OCI-LY1 (cell line): ENCODE measurements at regions not wholly inside any gene's neighbourhood (a gene's known extent, or its start where the extent isn't known, plus 50 kb on each side); places are given as distances from the start of the nearest gene placed in this dataset.

Experiments
- H2AFZ ChIP-seq: fragments of 200-600 bp; sonication (generic), shearing (Covaris generic); 2 replicates; pipeline ENCODE4 v1.6.0; 2014; ENCODE audit warnings: antibody characterized with exemption, mild to moderate bottlenecking, low read length
- H3F3A ChIP-seq: fragments of 200-600 bp; sonication (generic), shearing (Covaris generic); 2 replicates; pipeline ENCODE4 v1.6.0; 2014; ENCODE audit warnings: mild to moderate bottlenecking, antibody characterized with exemption, low read length, moderate library complexity; ENCODE audit not compliant: insufficient read depth
- H3K27ac ChIP-seq: fragments of 200-600 bp; sonication (generic); 2 replicates; pipeline ENCODE4 v1.5.1; 2014; ENCODE audit warnings: low read length, mixed run types, mild to moderate bottlenecking, low read depth; ENCODE audit not compliant: poor library complexity, severe bottlenecking
- H3K27me3 ChIP-seq: fragments of 200-600 bp; sonication (generic); 2 replicates; pipeline ENCODE4 v1.6.0; 2014; ENCODE audit warnings: antibody characterized with exemption, mild to moderate bottlenecking, low read length, moderate library complexity; ENCODE audit not compliant: insufficient read depth
- H3K36me3 ChIP-seq: fragments of 200-600 bp; sonication (generic); 2 replicates; pipeline ENCODE4 v1.6.1; 2014; ENCODE audit warnings: mild to moderate bottlenecking, antibody characterized with exemption, low read length, moderate library complexity, mixed read lengths; ENCODE audit not compliant: insufficient read depth
- H3K4me1 ChIP-seq: fragments of 200-600 bp; sonication (generic); 2 replicates; pipeline ENCODE4 v1.5.1; 2014; ENCODE audit warnings: mild to moderate bottlenecking, low read length, moderate library complexity; ENCODE audit not compliant: insufficient read depth, severe bottlenecking
- H3K4me2 ChIP-seq: fragments of 200-600 bp; sonication (generic), shearing (Covaris generic); 2 replicates; pipeline ENCODE4 v1.6.1; 2014; ENCODE audit warnings: low read length
- H3K4me3 ChIP-seq: fragments of 200-600 bp; sonication (generic); 2 replicates; pipeline ENCODE4 v1.5.1; 2014; ENCODE audit warnings: low read length, low read depth, mild to moderate bottlenecking, mixed read lengths; ENCODE audit not compliant: poor library complexity, severe bottlenecking
- H3K79me2 ChIP-seq: fragments of 200-600 bp; shearing (Covaris generic); 2 replicates; pipeline ENCODE4 v1.6.1; 2016; ENCODE audit warnings: mixed run types, low read length, mixed read lengths; ENCODE audit not compliant: insufficient read depth
- H3K9ac ChIP-seq: fragments of 200-600 bp; sonication (generic), shearing (Covaris generic); 2 replicates; pipeline ENCODE4 v1.6.1; 2014; ENCODE audit warnings: mild to moderate bottlenecking, low read length, mixed read lengths
- H3K9me2 ChIP-seq: fragments of 200-600 bp; sonication (generic), shearing (Covaris generic); 2 replicates; pipeline ENCODE4 v1.6.1; 2014; ENCODE audit warnings: low read depth, mild to moderate bottlenecking, low read length, mixed read lengths
- H3K9me3 ChIP-seq: fragments of 200-600 bp; shearing (Covaris generic); 2 replicates; pipeline ENCODE4 v1.6.1; 2014; ENCODE audit warnings: low read length, mixed read lengths
- H4K20me1 ChIP-seq: fragments of 200-600 bp; sonication (generic), shearing (Covaris generic); 2 replicates; pipeline ENCODE4 v1.6.0; 2016; ENCODE audit warnings: mild to moderate bottlenecking, low read length; ENCODE audit not compliant: insufficient read depth
- EZH2 ChIP-seq: fragments of 200-600 bp; sonication (generic), shearing (Covaris generic); IDR thresholded peaks from 2 replicates; pipeline ENCODE4 v1.8.0; 2017; ENCODE audit warnings: borderline replicate concordance, mixed run types, mild to moderate bottlenecking, antibody characterized with exemption, low read length, moderate library complexity, mixed read lengths
- TF ChIP-seq, protein P1 (sequence below): fragments of 200-600 bp; sonication (generic), shearing (Covaris generic); IDR thresholded peaks from 2 replicates; pipeline ENCODE4 v1.5.1; 2017; ENCODE audit warnings: mild to moderate bottlenecking, antibody characterized with exemption, low read length, moderate library complexity, mixed read lengths

DNA sequence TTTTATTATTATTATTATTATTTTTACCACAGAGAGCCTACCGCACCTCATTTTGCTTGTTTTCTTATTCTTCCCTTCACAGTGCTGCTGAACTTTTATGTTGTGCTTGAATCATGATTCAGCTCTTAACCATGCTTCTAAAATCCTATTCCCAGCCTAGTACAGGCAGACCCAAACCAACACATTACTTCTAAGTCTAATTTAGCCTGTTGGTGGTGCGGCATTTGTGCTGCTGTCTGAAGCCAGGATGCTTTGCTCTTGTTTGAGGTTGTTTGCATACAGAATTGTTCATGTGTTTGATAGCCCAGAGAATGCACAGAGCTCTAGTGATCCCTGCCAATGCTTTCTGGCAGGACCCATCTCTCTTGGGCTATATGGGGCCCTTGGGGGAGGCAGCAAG lies 213.5 kb upstream of the KCNG1 start:
- TF ChIP-seq, protein P1, sequence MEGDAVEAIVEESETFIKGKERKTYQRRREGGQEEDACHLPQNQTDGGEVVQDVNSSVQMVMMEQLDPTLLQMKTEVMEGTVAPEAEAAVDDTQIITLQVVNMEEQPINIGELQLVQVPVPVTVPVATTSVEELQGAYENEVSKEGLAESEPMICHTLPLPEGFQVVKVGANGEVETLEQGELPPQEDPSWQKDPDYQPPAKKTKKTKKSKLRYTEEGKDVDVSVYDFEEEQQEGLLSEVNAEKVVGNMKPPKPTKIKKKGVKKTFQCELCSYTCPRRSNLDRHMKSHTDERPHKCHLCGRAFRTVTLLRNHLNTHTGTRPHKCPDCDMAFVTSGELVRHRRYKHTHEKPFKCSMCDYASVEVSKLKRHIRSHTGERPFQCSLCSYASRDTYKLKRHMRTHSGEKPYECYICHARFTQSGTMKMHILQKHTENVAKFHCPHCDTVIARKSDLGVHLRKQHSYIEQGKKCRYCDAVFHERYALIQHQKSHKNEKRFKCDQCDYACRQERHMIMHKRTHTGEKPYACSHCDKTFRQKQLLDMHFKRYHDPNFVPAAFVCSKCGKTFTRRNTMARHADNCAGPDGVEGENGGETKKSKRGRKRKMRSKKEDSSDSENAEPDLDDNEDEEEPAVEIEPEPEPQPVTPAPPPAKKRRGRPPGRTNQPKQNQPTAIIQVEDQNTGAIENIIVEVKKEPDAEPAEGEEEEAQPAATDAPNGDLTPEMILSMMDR: no peak
- TF ChIP-seq EZH2: no peak
- no peaks in the 10 kb centered on the region for H3K4me1 ChIP-seq
- no peaks in the 10 kb centered on the region for H4K20me1 ChIP-seq
- no peak overlapping the region for H3K4me2 ChIP-seq
- no peaks in the 10 kb centered on the region for H3K79me2 ChIP-seq
- H3K4me3 ChIP-seq: no peak overlapping the region
- H2AFZ ChIP-seq: no peak overlapping the region
- no peaks in the 10 kb centered on the region for H3F3A ChIP-seq
- no peak overlapping the region for H3K27ac ChIP-seq
- H3K9me3 ChIP-seq: no peaks in the 10 kb centered on the region
- no peaks in the 10 kb centered on the region for H3K36me3 ChIP-seq
- no peak overlapping the region for H3K9ac ChIP-seq
- peaks cover 1% of the 10 kb centered on the region; the same call in 1 of the 2 replicates for H3K27me3 ChIP-seq
- H3K9me2 ChIP-seq: no peaks in the 10 kb centered on the region

DNA sequence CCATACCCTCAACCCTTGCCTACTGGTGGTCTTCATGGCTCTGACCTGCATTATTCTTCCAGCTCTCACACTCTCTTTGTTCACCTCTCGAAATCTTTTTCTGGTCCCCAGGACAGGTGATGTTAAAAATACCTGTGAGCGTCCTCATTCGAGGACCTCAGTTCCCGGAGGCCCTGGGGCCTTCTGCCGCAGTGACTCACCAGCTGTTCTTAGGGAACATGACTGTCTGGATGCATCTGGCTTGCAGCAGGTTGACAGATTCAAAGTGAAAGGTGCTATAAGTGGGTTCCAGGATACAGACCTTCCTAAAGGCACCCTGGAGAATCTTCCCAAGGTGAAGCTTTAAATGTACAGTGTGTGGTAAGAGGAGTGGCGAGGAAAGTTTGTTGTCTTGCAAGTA lies 210.4 kb upstream of the KCNG1 start:
- Histone ChIP-seq H3K9ac (no peak overlapping the region), H3K4me2 (no peak overlapping the region), H3K4me1 (no peaks in the 10 kb centered on the region), H3K4me3 (no peak overlapping the region), H2AFZ (no peak overlapping the region), H3F3A (no peaks in the 10 kb centered on the region), H3K27ac (no peak overlapping the region), H3K36me3 (no peaks in the 10 kb centered on the region), H3K9me3 (no peaks in the 10 kb centered on the region), H3K9me2 (no peaks in the 10 kb centered on the region), H3K79me2 (no peaks in the 10 kb centered on the region), H3K27me3 (peaks cover 4% of the 10 kb centered on the region; the same call in 1 of the 2 replicates), H4K20me1 (no peaks in the 10 kb centered on the region)
- TF ChIP-seq, protein P1: no peak
- TF ChIP-seq EZH2: no peak

DNA sequence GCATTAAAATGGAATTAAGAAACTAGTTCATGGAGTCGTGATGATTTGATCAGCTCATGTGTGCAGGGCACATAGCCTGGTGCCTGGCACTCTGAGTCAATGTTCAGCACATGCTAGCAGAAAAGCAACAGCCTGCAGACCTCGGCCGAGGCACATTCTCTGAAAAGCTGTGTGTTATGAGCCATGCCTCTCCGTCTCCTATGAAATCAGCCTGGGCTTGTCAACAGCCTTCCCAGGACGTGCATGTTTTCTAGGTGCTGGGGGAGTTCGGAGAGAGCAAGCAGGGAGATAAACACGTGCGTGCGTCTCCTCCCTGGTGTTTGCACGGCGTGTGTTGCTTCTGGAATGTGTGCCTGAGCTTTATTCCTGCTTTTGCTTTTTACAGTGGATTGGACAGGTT lies 207.8 kb upstream of the KCNG1 start:
- no peaks in the 10 kb centered on the region for H3K9me2 ChIP-seq
- no peak overlapping the region for H3K27ac ChIP-seq
- no peak overlapping the region for H3K9ac ChIP-seq
- no peaks in the 10 kb centered on the region for H3K4me1 ChIP-seq
- H3K79me2 ChIP-seq: no peaks in the 10 kb centered on the region
- no peaks in the 10 kb centered on the region for H3K36me3 ChIP-seq
- H3F3A ChIP-seq: no peaks in the 10 kb centered on the region
- no peak for TF ChIP-seq EZH2
- TF ChIP-seq, protein P1: no peak
- no peak overlapping the region for H2AFZ ChIP-seq
- H3K4me3 ChIP-seq: no peak overlapping the region
- no peaks in the 10 kb centered on the region for H4K20me1 ChIP-seq
- H3K4me2 ChIP-seq: no peak overlapping the region
- H3K9me3 ChIP-seq: no peaks in the 10 kb centered on the region
- H3K27me3 ChIP-seq: peaks cover 4% of the 10 kb centered on the region; the same call in 1 of the 2 replicates
